Inflammatory macrophage treated with lipopolysaccharide for 1 hour (primary cell): ENCODE measurements at regions not wholly inside any gene's neighbourhood (a gene's known extent, or its start where the extent isn't known, plus 50 kb on each side); places are given as distances from the start of the nearest gene placed in this dataset.
A peak's percentile ranks its signal among the peaks of the same experiment; 100 is the strongest.
"Not testable (repeated sequence)": the region's sequence is repeated elsewhere in the genome, so short reads cannot be mapped to it uniquely, and the experiment has no call there.

Source experiments
- DNase-seq, 2 donors: peaks; one replicate each; pipeline ENCODE4 v3.0.0-alpha.2; 2020 to 2022

DNA sequence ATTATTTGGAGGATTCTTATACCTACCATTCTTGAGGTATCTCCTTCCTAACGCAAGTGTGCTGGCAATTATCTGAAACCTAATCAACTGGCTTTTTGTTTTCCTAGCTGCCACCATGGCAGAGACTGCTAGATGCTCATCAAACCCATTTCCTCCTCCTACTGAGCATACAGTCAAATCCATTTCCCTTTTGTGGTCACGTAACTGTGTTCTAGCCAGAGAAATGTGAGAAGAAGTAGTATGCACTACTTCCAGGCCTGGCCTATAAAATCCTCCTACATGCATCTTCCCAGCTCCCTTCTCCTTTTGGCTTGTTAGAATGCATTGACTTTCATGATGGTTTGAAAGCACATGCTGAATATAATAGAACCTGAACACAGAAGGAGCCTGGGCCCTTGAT is 494.1 kb upstream of the MEIS1 start:
- DNase-seq, result peak in 1 of 2 donors; percentile 12

DNA sequence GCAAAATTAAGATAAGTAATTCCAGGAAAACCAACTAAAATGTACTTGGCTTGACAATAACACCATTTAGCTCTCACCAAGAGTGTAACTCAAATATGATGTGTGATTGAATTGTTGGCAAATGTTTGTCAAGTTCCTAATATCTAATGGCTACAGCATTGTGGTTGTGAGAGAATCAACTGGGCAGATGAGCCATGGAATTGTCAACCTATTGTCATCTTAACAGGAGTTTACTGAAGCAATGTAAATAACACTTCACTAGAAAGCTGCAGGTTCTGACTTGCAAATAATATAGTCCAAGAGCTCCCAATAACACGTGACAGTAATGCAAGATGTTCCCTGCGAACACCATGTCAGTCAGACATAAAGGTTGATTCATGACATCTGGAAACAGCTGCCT is 495.2 kb upstream of the MEIS1 start:
- no peak for DNase-seq

DNA sequence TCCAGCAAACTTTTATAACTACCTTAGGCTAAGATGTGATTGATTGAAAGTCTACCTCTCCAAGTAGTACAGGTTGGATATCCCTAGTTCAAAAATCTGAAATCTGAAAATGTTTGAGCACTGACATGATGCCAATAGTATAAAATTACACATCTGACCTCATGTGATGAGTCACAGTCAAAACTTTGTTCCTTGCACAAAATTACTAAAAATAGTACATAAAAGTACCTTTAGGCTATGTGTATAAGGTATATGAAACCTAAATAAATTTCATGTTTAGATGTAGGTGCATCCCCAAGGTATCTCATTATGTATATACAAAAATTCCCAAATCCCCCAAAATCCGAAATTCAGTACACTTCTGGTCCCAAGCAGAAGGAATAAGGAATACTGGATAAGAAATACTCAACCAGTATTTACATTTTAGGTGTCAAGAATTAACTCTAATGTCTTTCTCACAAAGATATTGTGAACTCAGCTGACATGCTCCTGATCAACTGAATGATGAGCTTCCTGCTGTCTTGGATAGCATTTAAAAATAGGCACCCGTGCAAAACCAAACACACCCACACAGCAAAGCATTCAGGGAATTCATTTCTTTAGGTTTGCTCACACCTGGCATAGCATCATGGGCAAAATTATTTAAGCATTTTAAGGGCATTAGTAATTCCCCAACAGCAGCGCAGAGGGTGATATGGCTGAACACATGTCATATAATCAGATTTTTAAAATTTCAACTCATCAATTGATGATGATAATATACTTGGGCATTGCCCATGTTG is 497.4 kb upstream of the MEIS1 start:
- no peak for DNase-seq

DNA sequence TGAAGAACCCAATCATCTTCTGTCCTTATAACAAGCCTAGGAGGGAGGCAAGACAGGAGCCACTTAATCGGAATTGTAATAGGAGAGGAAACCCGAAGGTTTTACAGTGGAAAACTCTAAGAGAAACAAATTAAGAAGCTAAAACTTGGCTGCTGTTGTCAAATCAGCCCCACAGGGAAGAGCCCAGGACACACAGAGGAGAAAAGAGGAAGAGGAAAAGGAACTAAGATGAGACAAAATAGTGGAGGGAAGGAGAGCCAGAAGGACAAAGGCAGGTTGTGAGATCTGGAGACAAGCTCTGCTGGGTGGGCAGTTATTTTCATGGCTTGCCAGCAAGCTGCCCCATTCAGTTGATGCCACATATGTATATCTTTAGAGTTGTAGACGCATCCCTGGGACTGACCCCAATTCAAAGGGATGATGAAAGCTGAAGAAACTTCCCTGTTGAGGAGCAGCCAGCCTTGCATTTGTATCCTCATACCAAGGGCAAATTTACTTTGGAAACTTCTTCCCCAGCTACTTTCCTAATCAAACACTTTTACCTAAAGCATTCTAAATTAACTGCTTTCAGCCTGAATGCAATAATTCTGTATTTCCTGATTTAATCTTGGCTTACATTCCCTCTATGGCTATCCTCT is 499.8 kb upstream of the MEIS1 start:
- DNase-seq, result no peak

DNA sequence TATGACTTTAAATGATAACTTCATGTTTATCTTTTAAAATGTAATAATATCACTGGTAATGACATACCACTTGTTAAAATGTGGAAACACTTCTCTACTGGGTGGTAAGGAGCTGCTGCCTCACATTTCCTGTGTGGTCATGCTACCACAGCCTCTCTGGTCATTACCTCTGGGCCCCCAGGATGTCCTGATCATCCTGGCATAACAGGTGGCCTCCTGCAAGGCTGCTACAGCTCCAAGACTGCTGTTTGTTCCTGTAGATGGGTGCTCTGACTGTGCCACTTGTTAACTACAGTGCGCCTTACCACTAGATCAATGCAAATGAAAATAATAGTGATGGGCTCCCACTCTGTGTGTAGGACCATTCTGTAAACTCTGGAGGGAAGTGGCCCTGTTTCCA is 500.2 kb upstream of the SPRED2 start:
- DNase-seq, result no peak

DNA sequence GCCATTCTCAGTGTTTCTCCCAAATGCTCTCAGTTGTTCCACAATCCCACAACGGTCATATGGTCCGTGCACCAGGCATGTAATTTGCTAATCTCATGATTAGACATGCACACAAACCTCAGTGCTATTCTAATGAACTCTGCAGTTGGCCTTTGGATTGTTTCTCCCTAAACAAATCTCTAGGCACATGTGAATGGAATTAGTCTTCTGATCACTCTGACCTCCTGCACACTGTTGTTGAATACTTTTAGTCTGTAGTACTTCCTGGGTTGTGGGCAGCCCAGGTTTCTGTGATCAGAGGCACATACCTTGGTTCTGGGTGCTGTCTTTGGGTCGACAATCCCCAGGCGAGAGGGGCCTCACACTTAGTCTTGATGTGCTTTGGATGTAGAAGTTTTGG is 498.7 kb upstream of the SPRED2 start:
- no peak for DNase-seq

DNA sequence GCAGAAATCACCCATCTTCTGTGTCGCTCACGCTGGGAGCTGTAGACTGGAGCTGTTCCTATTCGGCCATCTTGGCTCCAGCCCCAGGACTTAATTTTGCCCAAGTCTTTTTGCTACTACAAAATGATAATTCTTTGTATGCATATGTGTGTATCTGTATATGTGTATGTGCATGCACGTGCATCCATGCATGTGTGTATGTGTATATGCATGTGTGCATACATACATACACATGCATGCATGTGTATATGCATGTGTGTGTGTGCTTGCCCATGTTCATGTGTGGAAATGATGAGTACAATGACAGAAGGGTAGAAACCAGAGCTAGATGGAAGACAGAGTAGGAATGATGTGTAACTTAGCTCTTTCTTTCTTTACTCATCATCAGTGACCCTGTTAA is 497.9 kb upstream of the SPRED2 start:
- no peak for DNase-seq

DNA sequence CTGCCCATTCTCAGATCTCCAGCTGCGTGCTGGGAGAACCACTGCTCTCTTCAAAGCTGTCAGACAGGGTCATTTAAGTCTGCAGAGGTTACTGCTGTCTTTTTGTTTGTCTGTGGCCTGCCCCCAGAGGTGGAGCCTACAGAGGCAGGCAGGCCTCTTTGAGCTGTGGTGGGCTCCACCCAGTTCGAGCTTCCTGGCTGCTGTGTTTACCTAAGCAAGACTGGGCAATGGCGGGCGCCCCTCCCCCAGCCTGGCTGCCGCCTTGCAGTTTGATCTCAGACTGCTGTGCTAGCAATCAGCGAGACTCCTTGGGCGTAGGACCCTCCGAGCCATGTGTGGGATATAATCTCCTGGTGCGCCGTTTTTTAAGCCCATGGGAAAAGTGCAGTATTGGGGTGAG is 497.3 kb upstream of the SPRED2 start:
- DNase-seq, result not testable (repeated sequence)

DNA sequence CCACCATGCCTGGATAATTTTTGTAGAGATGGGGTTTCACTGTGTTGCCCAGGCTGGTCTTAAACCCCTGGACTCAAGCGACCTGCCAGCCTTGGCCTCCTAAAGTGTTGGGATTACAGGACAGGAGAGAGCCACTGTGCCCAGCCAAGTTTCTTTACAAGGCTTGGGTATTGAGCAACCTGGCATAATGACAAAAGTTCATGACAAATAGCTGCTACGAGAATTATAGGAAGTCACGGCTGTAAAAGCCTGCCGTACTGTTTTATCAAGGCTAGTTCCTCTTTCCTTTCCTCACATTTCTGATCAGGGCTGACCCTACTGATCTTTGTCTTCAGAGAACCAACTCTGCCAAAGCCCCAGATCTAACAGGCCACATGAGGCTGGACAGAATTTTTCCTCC is 490.4 kb upstream of the SPRED2 start:
- DNase-seq, result peak; percentile 76 to 86

DNA sequence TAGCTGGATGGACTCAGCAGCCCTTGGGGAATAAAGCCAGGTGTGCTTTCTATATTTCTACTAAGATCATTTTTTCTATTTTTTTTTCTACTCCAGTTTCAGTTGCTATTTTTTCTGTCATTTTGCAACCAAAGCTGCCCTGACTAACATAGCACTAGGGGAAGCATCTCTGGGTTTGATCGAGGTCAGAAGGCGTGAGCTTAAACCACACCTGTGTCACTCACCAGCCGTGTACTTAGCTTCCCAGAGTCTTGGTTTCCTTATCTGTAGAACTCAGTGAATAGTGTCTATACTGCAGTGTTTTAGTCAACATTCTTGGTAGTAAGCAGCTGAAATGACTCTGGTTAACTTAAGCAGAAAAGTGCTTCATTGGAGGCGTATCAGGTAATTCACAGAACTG is 489.6 kb upstream of the SPRED2 start:
- DNase-seq, result no peak

DNA sequence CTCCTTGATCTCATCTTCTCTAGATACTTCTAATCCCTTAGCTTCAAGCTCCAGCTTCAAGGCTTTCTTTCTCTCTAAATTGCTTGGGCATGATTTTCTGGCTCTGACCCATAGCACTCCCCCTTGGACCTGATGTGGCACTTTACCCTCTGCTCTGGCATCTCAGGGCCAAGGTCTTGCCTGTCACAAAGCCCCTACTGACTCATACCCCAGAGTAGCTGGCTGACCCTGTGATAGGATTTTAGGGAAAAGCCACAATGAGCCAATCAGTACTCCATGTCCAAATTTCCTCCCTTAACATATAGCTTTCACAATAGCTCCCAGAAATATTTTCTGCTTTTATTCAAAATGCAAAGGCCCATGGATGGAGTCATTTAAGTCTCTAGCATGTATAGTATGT is 488.7 kb upstream of the SPRED2 start:
- DNase-seq, result peak; percentile 26 to 55

DNA sequence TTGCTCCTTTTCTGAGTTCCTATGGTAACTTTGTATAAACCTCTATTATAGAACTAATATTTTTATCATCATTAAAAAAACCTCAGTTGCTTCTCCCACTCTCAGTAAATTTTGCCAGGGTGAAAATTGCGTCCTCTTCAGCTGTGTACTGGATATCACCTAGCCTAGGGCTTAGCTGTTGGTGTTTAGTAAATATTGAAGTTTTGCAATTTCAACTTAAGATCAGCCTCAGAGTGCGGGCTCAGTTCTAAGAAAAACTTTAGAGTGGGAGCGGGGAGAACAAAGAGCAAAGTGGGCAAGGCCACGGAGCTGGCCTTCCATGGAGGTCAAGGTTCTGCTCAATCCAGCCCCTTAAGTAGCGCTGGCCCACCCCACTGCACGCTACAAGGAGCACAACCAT is 488.3 kb upstream of the SPRED2 start:
- DNase-seq, result no peak

DNA sequence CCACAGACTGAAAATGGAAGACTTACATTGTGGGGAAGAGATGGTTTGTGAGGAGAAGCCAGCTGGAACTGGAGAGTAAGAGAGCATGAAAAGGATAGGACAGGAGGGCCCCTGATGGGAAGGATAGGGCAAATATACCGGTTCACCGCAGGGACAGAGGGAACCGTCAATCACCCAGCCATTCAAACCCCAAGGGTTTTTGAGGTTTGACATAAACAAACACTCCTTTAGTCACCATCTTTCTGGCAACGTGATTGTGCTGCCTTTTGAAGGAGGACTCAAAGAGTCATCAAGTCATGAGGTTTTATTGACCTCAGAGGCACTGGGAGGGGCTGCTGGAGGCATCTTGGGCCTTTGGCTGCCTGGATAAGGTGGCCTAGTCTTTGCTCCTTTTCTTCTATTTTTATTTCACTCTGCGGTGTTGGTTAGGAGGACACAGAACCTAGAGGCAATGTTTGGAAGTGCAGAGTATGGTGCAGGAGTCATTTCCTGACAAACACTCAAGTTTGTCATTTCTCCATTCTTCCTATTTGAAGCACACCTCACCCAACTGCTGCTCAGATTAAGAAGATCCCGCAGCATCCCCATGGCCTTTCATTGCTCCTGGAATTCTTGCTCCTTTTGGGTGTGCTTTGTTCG is 487.3 kb upstream of the SPRED2 start:
- DNase-seq, result no peak

DNA sequence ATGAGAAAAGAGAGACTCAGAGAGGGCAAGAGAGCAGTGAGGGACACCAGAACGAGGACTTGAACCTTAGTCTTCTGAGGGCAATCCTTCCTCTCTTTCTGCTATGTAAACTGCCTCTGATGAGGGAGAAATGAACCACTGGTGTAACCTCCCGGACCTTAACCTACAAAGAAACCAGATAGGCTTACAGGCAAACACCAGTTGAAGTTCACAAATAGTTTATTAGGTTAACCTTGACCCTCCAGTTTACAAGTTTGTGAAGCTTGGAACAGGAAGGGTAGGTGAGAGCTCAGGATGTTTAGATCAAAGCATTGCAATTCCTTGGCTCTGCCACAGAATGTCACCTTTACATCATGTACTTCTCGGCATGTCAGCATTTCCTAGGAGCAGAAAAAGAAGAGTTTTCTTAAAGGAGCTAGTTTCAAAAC is 486.4 kb upstream of the SPRED2 start:
- no peak for DNase-seq

DNA sequence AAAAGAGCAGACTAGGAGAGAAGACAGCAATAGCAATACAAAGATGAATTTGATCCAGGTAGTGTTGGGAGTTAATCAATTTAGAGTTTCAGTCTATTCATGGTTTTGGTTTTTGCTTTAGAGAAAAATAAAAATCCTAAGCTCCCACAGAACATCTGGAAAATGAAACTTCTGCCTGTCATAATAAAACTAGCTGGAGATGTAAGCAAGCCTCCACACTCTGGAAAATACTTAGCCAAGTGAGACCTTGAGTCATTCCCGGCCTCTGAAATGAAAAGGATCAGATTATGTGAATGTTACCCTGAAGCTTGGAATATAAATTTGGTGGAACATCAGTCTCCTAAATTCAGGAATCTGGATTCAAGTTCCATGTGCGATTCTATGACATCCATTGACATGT is 485.6 kb upstream of the SPRED2 start:
- no peak for DNase-seq

DNA sequence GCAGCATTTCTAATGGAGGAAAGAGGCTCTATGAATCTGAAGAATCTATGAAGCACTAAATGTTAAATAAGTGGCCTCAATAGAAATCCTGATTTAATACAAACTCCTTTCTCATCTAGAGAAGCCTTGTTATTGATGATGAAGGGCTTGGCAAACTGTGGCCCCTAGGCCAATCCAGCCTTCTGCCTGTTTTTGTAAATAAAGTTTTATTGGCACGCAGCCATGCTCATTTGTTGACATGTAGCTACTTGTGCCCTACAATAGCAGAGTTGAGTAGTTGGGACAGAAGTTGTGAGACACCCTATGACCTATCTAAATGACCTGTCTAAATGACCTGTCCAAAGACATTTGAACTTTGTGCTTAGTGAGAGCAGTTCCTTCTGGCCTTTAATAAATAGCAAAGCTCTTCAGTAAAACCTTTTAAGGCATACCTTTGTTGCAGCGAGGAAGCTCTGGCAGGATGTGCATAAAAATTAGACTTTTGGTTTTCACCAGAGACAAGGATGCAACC is 484.4 kb upstream of the SPRED2 start:
- no peak for DNase-seq

DNA sequence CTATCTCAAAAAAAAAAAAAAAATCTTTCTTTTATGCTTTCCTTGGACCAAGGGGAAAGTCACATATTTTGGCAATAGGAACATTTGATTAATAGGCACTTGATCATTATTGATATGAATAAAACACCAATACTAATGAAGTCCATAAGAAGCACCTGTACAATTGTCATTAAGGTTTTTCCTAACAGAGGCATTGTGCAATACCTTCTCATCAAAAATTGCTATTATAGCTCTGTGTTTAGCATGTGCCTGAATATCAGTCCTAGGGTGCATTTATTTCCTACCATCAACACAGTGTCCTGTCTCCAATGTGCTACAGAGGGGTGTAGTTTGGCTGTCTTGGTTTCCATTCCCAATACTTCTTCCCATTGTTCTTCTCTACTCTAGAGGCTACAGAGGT is 483.8 kb upstream of the SPRED2 start:
- DNase-seq, result no peak

DNA sequence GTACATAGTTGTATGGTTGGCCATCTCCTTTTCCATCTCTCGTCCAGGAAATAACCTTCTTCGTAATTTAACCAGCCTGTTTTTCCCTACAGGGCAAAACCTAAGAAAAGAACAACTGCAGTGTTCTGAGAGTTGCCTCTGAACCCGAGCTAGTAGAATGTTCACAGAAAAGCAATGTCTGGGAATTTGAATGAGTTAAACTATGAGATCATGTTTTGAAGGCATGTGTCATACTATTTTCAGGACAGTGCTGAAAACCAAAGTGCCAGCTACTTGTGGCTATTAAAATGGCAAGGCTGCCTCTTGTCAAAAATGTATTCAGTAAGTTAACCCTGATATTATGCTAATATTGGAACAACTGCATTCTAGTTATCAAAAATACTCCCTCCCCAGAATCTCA is 482.9 kb upstream of the SPRED2 start:
- no peak for DNase-seq

DNA sequence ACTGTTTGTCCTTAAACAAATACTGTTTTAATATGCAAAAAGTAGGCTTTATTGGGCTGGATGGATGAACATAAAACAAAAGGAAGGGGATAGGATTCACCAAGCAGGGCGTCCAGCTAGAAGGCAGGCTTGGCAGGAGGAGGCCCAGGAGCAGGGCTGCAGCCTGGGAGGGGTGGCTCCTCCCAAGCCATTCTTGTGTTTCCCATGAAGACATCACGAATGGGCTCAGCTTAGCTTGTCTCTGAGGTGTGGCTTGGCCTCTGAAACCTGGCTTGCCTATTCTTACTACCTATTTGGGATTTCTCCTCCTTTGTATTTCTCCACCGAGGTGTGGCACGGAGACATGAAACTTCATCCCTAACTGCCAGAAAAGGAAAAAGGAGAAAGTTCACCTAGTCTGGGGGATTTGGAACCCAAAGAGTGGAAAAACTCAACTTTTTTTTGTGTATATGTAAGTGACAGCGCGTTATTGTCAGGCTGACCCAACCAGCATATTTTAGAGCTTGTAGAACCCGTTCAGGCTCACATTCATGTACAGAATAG is 481.9 kb upstream of the SPRED2 start:
- DNase-seq, result no peak

DNA sequence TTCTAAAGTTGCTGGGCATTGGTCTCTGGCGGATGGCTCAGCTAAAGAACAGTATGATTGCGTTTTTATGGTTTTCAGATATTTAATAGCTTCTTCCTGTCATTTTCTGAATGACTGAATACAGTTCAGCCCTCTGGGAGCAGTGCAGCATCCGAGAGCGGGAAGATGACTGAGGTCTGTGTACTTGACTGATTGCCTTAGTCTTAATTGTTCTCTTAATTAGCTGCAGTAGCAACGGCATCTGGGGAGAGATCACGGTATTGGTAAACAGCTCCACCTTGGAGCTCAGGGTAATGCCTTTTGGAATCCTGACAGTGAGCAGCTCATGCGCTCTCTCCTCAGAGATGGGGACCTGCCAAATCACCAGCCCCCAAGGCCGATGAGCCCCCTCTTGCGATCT is 481.4 kb upstream of the SPRED2 start:
- no peak for DNase-seq

DNA sequence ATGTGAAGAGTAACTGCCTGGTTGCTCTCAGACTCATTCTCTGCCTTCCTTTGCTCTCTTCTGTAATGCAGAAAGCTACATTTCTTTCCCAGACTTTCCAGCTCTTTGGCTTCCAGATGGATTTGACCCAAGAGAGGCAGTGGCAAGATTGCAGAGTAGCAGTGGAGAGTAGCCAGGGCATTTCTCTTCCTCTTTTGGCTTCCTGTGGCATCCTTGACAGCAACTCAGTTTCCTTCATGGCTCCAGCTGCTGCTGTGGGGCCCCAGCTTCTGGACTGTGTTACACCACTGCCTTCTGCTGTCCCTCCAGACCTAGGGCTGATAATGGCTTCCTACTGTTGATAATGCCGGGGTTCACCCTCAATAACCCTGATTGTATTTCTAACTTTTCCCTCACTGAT is 469.4 kb upstream of the SPRED2 start:
- DNase-seq, result no peak

DNA sequence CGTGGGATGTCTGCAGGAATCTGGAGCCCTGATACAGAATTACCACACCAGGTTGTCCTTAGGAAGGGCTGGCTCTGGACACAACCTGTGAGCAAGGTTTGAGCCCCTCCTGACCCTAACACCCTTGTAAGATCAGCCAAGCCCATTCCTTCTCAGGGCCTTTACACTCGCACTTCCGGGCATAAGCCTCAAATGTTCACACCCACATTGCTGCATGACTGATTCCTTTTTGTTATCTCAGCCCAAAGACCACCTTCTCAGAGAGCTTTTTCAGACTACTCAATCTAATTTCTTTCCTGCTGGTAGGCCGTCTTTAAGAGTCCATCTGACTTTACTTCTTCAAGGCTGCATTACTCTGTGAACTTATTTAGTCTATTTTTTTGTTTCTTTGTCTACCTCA is 464.0 kb upstream of the SPRED2 start:
- no peak for DNase-seq

DNA sequence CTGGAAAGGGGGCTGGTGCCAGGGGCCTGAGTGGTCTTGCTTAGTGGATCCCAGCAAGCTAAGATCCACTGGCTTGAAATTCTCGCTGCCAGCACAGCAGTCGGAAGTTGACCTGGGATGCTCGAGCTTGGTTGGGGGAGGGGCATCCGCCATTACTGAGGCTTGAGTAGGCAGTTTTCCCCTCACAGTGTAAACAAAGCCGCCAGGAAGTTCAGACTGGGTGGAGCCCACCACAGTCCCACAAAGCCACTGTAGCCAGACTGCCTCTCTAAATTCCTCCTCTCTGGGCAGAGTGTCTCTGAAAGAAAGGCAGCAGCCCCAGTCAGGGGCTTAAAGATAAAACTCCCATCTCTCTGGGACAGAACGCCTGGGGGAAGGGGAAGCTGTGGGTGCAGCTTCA is 457.7 kb upstream of the SPRED2 start:
- DNase-seq, result not testable (repeated sequence)

DNA sequence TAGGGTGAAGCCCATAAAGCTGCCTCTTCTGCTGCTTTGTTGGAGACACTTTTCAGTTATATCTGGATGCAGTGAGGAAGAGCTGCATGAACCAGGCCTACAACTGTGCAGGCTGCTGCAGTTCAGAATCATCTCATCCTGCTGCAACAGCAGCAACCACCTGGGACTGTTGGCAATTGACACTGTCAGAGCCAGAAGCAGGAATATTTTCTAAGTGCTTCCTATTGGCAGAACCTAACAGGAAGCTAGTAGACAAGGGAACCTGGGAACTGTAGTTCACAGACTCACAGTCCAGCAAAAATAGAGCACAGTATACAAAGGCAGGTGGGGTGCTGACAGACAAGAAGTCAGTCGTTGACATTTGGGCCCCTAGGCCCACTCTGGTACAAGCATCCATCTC is 452.9 kb upstream of the SPRED2 start:
- no peak for DNase-seq
